Brain microvascular endothelial cell (primary cell): ENCODE measurements at regions not wholly inside any gene's neighbourhood (a gene's known extent, or its start where the extent isn't known, plus 50 kb on each side); places are given as distances from the start of the nearest gene placed in this dataset.
A peak's percentile ranks its signal among the peaks of the same experiment; 100 is the strongest.

Experiments used
- DNase-seq: peaks from one replicate; pipeline ENCODE4 v3.0.0-alpha.2; 2020
- H3K27ac ChIP-seq: fragments of 250-450 bp; sonication (Bioruptor Pico); 2 replicates; pipeline ENCODE4 v1.5.1; 2020; ENCODE audit warnings: mild to moderate bottlenecking, moderate library complexity
- H3K27me3 ChIP-seq: fragments of 250-450 bp; sonication (Bioruptor Pico); replicated peaks from 2 replicates; pipeline ENCODE4 v1.5.1; 2020; ENCODE audit warnings: mild to moderate bottlenecking
- H3K36me3 ChIP-seq: fragments of 250-450 bp; sonication (Bioruptor Pico); replicated peaks from 2 replicates; pipeline ENCODE4 v1.5.1; 2020; ENCODE audit warnings: mild to moderate bottlenecking
- H3K4me3 ChIP-seq: 2 replicates; pipeline ENCODE4 v1.5.1; 2011; ENCODE audit warnings: low read depth, mild to moderate bottlenecking, control low read depth, low read length, moderate library complexity
- CTCF ChIP-seq: IDR thresholded peaks from 2 replicates; pipeline ENCODE4 v1.5.1; 2011; ENCODE audit warnings: low read depth, mild to moderate bottlenecking, moderate library complexity, low read length, control low read depth, inconsistent platforms; ENCODE audit errors: missing control alignments
- in situ Hi-C: cut with HindIII; loops from 2 replicates; pipeline ENCODE4 v1.10.0; 2017; ENCODE audit warnings: low sequenced_read_pairs, low pct_ligation_motif_present

GRCh38 chr12:124170760-124171159, 124.1 kb upstream of the RFLNA start:
- DNase-seq = no peak
- H3K4me3 ChIP-seq = no peak overlapping the region
- no peak overlapping the region for H3K27ac ChIP-seq
- no peaks in the 10 kb centered on the region for H3K36me3 ChIP-seq
- H3K27me3 ChIP-seq = no peaks in the 10 kb centered on the region
- TF ChIP-seq CTCF = no peak
- in situ Hi-C loops = no loop called here

GRCh38 chr12:124171231-124171979, 123.5 kb upstream of the RFLNA start:
- H3K27ac ChIP-seq = no peak overlapping the region
- in situ Hi-C loops = no loop called here

GRCh38 chr12:124172636-124173035, 122.3 kb upstream of the RFLNA start:
- Histone ChIP-seq H3K4me3 (no peak overlapping the region), H3K27me3 (no peaks in the 10 kb centered on the region), H3K36me3 (no peaks in the 10 kb centered on the region), H3K27ac (no peak overlapping the region)
- in situ Hi-C loops = no loop called here
- no peak for TF ChIP-seq CTCF
- no peak for DNase-seq

More at GRCh38 chr12:124171231-124171979, 123.5 kb upstream of the RFLNA start:
- TF ChIP-seq CTCF = no peak
- H3K4me3 ChIP-seq = no peak overlapping the region
- no peak for DNase-seq
- H3K27me3 ChIP-seq = no peaks in the 10 kb centered on the region
- no peaks in the 10 kb centered on the region for H3K36me3 ChIP-seq

GRCh38 chr12:124173692-124174091, 121.2 kb upstream of the RFLNA start:
- Histone ChIP-seq H3K36me3 (no peaks in the 10 kb centered on the region), H3K27ac (no peak overlapping the region), H3K27me3 (no peaks in the 10 kb centered on the region), H3K4me3 (no peak overlapping the region)
- no peak for TF ChIP-seq CTCF
- in situ Hi-C loops = no loop called here
- DNase-seq = no peak

- Histone ChIP-seq H3K27me3 (no peaks in the 10 kb centered on the region), H3K36me3 (no peaks in the 10 kb centered on the region), H3K27ac (no peak overlapping the region), H3K4me3 (no peak overlapping the region)
- peak; percentile 13 for DNase-seq
- no peak for TF ChIP-seq CTCF
- in situ Hi-C loops = no loop called here
Measured at GRCh38 chr12:124174451-124175348, 120.2 kb upstream of the RFLNA start.
